ENCODE measurements at regions not wholly inside any gene's neighbourhood (a gene's known extent, or its start where the extent isn't known, plus 50 kb on each side); places are given as distances from the start of the nearest gene placed in this dataset.
"Not testable (repeated sequence)": the region's sequence is repeated elsewhere in the genome, so short reads cannot be mapped to it uniquely, and the experiment has no call there.

DNA sequence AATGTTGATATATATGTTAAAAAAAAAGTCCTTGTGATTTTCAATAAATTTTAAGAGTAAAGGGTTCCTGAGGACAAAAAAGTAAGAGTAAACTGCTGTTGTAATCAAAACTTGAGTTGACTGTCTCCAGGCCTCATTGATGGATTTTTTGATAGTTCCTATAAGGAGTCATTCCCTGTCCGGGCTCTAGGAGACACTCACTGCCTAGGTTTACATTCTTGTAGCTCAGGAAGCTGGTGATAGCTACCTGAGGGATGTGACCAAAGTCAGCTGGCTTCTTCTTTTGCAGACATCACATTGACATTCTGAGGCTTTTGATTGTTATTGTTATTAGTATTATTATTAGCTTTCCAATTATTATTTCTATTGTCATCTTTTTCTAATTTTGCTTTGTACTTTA lies 116.5 kb upstream of the FBXL7 start:
- no peak for FAIRE-seq

DNA sequence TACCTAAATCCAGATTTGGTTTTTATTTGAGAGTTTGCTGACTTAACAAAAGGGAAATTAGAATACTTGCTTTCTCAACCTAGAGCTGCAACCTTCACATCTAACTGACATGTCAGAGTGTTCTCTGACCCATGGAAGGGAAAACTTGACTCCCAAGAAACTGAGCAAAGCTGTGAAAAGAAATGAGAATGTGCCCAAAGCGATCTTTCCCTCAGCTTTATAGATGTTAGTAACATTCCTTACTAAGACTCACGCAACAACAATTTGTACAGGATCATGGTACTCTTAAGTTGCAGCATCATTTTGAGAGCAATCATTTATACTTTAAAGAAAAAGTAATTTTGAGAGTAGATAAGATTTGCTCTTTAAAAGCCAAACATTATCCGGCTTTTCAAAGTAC lies 117.0 kb upstream of the FBXL7 start:
- no peak for FAIRE-seq

DNA sequence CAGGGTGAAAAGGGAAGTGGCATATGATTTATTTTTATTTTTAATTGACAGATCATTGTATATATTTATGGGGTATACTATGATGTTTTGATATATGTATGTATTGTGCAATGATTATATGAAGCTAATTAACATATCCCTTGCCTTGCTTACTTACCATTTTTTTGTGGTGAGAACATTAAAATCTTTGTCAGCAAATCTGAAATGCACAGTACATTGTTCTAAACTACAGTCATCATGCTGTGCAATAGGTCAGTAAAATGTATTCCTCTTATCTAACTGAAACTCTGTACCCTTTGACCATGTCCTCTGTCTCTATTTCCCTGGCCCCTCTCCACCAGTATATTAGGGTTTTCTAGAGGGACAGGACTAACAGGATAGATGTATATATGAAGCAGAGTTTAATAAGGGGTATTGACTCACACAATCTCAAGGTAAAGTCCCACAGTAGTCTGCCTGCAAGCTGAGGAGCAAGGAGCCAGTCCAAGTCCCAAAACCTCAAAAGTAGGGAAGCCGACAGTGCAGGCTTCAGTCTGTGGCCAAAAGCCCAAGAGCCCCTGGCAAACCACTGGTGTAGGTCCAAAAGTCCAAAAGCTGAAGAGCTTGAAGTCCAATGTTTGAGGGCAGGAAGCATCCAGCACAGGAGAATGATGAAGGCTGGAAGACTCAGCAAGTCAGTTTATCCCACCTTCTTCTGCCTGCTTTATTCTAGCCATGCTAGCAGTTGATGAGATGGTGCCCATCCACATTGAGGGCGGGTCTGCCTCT lies 122.2 kb upstream of the FBXL7 start:
- FAIRE-seq, result no peak

DNA sequence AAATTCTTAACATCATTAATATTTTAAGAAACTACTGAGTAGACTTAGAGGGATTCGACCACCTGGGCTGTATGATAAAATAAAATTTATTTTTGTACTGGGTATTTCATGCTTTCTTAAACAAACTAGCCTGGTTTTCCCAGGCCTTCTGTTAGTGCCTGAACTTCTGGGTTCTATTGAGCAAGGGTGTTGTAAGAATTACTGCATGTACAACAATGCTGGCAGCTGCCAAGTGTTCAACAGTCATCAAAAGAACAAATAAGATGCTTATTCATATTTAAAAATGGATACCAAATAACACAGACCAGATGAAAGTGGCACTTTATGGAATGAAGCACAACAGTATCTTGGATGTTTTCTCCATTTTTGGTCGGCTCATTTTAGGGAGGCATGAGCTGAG lies 123.2 kb upstream of the FBXL7 start:
- FAIRE-seq, result no peak

DNA sequence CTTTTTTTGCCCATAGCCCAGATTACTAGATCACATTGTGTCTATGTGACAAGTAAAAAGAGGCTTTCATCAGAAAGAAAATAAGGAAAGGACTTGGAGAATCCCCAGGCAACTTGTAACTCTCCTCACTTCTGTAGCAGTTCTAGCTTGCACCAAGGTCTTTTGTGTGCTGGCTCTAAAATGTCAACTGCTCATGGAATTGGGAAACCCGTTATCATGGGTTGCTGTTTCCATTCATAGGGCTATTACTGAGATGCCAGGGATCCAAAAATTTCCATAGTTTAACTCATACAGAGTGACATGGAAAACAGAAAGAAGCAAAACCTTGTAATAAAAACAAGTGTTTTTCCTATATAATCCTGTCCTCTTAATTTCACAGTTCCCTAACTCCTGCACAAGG lies 123.9 kb upstream of the FBXL7 start:
- no peak for FAIRE-seq

DNA sequence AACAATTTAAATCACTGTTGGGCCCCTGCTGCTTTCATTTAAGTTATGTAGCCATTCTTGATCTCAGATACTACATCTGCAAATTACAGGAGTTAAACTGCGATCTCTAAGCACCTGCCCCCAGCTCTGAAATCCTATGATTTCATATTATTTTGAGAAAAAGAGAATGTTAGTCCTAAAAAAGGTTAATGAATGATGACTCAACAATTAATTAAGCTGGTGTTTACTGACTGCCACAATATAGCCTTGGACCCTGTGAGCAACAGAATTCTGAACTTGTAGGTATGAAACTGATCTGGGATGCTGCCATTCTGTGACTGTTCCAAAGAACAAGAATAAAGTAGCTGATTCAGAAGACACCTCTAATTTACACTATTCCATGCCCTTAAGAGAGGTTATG lies 124.4 kb upstream of the FBXL7 start:
- no peak for FAIRE-seq

DNA sequence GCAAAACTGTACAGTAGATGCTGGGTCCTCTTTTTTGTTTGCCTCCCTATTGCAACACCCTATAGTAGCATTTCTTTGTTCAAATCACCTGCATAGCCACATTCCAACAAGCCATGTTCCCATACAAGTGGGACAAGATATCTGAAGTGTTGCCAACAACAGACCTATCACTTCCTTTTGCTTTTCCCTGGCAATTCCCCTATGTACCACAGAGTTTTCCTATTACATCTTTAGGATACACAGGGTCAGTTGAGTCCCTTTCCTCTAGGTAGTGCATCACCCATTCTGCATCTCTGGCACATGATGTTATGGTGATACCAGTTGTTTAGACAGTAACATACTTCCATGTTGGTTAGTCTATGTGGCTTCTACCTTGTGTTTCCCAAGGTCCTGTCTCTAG lies 125.1 kb upstream of the FBXL7 start:
- no peak for FAIRE-seq

DNA sequence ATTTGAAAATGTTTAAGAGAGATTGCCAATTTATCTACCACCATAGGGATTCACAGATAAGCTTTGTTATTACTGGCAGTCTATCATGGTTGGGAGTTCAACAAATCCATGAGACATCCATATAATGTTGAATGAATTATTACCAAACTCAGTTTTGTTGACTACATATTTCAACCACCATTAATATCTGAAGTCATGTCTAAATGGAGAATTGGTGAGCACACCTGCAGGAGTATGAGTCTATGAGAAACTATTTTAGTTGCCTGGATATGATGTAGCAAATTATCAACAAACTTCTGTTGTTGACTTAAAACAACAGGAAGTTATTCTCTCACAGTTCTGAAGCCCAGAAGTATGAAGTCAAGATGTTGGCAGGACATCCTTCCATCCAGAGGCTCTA lies 126.8 kb upstream of the FBXL7 start:
- FAIRE-seq, result no peak

DNA sequence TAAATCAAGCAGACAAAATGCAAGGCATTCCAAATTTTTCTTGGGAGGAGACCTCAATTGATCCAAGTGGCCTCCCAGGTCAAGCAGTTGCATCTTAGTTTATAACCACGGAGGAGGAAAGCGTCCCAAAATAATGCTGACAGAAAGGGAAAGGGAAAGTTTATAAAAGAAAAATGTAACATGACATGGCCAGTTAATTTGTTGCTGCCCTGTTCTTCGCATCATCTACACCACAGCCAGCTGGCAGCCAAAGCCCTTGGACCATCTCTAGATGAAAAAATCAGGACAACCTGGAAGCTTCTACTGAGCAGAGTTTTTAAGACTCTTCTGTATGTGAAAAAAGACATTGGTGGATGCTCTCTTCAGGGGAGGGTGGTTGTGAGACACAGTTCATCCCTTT lies 128.8 kb upstream of the FBXL7 start:
- no peak for FAIRE-seq

DNA sequence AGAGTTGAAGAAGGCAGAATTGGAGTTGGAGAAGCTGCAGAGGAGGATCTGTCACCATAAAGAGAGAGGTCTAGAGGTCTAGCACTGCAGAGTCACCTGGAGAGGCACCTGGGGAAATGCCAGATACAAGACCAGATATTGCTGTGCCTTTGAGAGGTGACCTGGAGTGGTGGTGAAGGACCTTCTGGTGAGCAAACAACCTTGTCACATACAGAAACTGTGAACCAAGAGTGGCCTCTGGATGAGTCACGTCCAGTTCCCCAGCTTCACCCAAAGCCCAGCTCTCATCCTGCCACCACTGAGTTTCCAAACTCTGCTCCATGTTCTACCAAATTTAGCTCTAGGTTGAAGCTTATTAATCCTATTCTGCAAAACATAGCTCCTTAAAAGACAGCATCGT lies 131.1 kb upstream of the FBXL7 start:
- no peak for FAIRE-seq

DNA sequence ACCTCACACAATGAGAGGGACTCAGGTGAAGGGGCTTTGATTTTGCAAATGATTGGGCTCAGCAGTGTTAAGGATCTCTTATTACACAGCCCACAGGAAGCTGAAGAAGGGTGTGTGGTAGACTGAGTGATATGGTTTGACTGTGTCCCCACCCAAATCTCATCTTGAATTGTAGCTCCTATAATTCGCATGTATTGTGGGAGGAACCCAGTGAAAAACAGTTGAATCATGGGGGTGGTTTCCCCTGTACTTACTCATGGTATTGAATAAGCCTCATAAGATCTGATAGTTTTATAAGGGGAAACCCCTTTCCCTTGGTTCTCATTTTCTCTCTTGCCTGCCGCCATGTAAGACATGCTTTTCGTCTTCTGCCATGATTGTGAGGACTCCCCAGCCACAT lies 132.5 kb upstream of the FBXL7 start:
- no peak for FAIRE-seq

DNA sequence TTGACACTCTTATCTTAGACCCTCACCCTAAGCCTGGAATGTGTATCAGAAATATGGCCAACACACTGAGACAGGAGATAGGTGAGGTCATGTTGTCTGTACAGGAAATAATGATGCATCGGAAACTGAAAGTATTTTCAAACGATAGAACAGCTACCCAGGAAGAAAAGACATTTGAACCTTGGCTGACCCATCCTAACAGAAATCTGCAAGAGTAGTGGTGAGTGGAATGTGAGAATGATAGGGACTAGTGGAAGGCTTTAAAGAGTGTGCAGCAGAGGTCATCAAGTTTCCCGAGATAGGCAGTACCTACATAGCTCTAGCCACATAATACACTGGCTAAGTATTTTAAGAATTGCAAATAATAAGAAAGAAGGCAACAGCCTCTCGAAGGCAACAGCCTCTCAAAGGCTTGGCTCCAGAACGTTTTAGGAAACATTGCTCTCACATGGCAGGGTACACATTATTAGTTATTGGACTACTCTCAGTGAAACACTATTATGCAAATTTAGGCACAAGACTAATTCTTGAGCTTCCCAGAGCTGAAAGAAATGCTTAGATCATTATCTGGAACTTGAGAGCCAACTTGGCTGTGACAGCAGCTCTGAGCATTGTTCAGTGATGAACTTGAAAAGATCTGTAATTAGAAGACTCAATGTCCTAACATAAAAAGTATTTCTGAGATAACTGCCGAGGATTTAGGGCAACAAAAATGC lies 133.1 kb upstream of the FBXL7 start:
- no peak for FAIRE-seq

DNA sequence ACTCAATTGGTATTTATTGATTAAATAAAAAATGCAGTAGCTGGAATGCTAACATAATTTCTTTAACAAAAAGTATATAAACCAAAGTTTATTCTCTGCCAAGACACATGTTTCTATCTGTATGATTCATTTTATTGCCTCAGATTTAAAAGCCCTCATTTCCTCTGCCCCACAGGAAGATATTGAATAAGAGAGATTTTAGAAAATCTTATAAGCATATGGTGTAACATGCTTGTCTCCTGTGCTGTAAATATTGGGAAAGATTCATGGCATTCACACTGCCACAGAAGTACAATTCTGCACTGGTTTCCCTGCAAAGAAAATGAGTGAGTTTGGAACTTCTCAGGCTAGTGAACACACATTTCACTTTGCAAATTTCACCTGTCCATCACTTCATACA lies 134.9 kb upstream of the FBXL7 start:
- FAIRE-seq, result no peak

DNA sequence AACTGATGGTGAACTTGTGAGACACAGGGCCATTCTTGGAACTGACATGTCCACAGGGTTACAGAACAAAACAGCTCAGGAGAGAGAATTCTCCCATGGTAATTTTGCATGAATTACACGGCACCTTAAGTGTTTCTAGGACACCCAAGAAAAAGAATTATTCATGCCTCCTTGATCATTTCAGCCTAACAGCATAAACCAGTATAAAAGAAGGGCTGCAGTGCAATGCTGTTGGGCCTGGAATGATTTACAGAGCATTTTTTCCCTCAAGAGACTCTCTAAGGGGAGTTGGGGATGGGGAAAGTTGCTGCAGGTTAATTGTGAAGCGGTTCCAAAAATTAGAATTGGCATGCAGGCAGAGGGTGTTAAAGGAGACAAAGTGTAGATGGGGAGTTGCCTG lies 136.4 kb upstream of the FBXL7 start:
- FAIRE-seq, result no peak

DNA sequence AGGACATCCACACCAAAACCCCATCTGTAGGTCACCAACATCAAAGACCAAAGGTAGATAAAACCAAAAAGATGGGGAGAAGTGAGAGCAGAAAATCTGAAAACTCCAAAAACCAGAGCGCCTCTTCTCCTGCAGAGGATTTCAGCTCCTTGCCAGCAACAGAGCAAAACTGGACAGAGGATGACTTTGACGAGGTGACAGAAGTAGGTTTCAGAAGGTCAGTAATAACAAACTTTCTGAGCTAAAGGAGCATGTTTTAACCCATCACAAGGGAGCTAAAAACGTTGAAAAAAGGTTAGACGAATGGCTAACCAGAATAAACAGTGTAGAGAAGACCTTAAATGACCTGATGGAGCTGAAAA lies 142.9 kb upstream of the FBXL7 start:
- not testable (repeated sequence) for FAIRE-seq

DNA sequence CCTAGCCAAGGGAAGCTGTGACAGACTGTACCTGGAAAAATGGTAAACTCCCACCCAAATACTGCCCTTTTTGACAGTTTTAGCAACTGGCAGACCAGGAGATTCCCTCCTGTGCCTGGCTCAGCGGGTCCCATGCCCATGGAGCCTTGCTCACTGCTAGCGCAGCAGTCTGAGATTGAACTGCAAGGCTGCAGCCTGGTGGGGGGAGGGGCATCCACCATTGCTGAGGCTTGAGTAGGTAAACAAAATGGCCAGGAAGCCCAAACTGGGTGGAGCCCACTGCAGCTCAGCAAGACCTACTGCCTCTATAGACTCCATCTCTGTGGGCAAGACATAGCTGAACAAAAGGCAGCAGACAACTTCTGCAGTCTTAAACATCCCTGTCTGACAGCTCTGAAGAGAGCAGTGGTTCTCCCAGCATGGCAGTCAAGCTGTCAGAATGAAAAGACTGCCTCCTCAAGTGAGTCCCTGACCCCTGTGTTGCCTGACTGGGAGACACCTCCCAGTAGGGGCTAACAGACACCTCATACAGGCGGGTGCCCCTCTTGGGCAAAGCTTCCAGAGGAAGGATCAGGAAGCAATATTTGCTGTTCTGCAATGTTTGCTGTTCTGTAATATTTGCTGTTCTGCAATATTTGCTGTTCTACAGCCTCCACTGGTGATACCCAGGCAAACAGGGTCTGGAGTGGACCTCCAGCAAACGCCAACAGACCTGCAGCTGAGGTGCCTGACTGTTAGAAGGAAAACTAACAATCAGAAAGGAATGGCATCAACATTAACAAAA lies 143.5 kb upstream of the FBXL7 start:
- not testable (repeated sequence) for FAIRE-seq

DNA sequence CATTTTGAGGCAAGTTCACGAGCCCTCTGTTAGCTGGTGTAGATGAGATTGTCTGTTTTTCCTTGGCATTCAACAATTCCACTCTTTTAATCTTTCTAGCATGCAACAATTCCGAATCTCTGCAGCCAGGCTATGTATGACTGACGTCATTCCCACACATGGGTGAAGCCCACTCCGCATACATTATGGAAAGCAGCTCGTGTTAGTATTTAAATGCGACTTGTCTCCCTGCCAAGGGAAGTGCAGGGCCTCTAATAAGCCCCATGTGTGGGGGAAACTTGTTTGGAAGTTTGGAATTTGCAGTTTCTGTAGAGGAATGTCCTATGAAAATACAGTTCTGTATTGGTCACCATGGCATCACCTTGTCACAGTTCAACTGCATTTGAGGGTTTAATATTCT lies 146.0 kb upstream of the FBXL7 start:
- FAIRE-seq, result no peak

DNA sequence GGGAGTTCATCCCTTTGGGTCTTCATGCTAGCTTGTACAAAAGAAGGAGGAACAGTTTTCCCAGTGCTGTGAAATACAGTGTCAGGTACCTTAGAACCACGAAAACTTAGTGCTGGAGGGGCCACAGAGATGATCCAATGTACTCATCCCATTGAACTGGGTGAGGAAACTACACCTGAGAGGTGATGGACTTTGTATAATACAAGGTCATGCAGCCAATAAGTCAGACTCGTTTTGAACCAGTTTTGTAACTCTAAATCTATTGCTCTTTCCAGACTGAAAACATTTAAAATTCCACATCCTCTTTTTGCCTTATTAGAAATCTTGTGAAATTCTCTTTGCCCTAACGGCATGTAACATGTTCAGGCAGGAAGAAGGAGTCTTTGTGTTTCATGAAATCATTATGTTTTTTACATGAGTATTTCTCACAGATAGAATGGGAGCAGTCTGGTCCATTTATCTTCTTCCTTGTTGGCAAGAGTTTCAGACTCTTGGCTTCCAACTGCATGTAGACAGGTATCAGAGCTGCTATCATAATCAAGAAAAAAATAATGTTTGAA lies 146.8 kb upstream of the FBXL7 start:
- FAIRE-seq, result no peak

DNA sequence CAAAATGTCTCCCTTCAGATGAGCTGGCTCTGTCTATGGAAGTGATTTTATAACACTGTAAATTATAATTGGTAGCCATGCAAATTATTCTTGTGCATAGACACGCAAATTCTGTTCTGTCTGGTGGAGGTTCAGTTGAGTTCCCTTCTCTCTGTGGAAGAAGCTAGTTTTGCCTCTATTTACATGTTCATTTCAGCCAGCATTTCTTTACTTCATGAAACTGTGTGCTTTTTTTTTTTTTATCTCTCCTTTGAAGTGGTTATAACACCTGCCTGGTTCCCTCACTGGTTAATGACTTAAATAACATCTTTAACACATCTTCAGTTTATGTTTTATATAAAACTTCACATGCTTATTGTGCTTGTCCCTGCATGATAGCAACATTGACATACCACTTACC lies 149.4 kb upstream of the FBXL7 start:
- no peak for FAIRE-seq

DNA sequence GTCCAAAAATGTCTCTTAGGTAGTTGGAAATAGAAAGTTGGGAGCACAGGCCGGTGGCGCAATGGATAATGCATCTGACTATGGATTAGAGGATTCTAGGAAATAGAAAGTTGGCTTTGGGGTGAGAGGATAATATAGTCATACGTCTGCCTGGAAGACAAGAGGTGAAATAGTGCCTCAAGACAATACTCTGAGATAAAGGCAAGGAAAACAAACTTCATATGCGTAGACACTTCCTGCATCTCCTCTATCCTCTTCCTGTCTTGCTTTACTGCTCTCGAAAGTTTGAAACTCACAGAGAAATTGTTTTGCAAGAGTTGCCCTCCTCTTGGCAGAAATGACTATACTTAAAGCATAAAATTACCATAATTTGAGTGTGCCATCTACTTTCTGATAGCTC lies 153.2 kb upstream of the FBXL7 start:
- no peak for FAIRE-seq

DNA sequence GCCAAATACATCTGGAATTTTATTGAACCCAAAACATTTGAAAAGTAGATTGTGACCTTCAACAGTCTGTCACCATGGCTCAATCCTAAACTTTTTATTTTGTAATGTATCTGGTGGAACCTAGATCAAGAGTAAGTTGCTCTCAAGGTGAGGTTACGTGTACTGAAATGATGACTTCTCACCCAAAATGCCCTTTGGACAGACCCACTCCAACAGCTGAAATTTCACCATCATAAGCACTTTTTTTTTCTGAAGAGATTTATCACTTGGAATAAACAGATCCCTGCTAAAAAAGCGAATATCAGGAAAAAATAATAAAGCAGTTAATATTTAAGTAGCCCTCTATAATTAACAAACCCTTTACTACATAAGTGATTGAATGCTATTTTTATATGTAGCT lies 155.0 kb upstream of the FBXL7 start:
- FAIRE-seq, result no peak

DNA sequence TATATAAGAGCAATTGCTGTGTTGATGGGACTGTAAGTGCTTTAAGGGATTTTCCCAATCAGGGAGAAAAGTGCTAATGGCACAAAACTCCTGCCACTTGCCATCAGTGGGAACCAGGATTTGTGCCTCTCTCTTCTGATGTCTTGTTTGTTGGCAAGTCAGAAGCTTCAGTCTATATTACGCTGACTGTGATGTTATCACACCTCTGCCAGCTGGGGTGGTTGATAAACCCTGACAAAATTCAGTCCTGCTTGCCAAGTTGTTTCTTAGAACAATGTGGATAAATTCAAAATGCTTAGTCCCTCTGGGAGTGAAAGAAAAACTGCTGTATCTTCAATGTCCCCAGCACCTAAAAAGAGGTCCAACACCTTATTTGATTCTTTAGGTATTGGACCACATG lies 161.4 kb upstream of the FBXL7 start:
- no peak for FAIRE-seq

DNA sequence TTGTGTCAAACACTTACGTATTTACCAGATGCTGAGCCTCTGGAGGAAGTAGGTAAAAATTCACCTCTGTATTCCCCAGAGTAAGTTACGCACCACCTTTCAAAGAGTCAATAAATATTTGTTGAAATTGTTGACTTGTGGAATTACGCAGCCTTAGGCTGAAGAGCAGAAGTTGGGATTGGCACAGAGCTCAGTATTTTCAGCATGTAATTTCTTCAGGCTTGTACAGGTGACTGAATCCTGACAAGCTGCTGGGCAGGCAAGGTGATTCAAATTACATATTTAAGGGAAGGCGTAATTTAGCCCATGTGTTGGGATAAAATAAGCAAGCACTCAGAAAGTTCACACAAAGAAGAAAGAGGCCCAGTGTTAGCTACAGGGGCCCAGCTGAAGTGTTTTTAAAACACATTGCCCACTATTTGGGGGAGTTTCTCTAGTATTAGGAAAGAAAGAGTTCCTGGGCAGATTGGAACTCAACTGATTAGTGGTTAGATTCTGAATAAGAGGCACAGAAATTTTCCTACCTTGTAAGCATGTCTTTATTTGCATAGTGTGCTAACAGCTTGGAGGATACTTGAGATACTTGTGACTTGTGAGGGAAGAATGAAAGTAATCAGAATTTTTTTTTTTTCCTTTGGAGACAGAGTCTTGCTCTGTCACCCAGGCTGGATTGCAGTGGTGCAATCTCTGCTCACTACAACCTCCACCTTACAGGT lies 165.3 kb upstream of the FBXL7 start:
- FAIRE-seq, result no peak

Measured in islet of Langerhans (tissue), 1 donor.